Neural progenitor cell (in vitro differentiated cells): ENCODE measurements at regions not wholly inside any gene's neighbourhood (a gene's known extent, or its start where the extent isn't known, plus 50 kb on each side); places are given as distances from the start of the nearest gene placed in this dataset.
A peak's percentile ranks its signal among the peaks of the same experiment; 100 is the strongest.

Source experiments
- DNase-seq: peaks from one replicate; pipeline ENCODE4 v3.0.0-alpha.2; 2016; ENCODE audit warnings: low spot score
- H2AFZ ChIP-seq: fragments of 200-600 bp; sonication (generic); replicated peaks from 2 replicates; pipeline ENCODE4 v1.6.1; 2016; ENCODE audit warnings: antibody characterized with exemption
- H3F3A ChIP-seq: fragments of 200-600 bp; sonication (generic); 2 replicates; pipeline ENCODE4 v1.6.1; 2016; ENCODE audit warnings: antibody characterized with exemption, low read depth
- H3K27ac ChIP-seq: fragments of 200-600 bp; sonication (generic); 2 replicates; pipeline ENCODE4 v1.5.1; 2016; ENCODE audit warnings: mild to moderate bottlenecking
- H3K27me3 ChIP-seq: fragments of 200-600 bp; sonication (generic); 2 replicates; pipeline ENCODE4 v1.6.1; 2016; ENCODE audit warnings: mild to moderate bottlenecking, moderate library complexity
- H3K36me3 ChIP-seq: fragments of 200-600 bp; sonication (generic); 2 replicates; pipeline ENCODE4 v1.5.1; 2016
- H3K4me1 ChIP-seq: fragments of 200-600 bp; sonication (generic); 2 replicates; pipeline ENCODE4 v1.6.1; 2016; ENCODE audit warnings: mixed run types
- H3K4me2 ChIP-seq: fragments of 200-600 bp; sonication (generic); 2 replicates; pipeline ENCODE4 v1.6.1; 2016
- H3K4me3 ChIP-seq: fragments of 200-600 bp; sonication (generic); 2 replicates; pipeline ENCODE4 v1.5.1; 2016
- H3K79me2 ChIP-seq: fragments of 200-600 bp; sonication (generic); 2 replicates; pipeline ENCODE4 v1.6.1; 2016; ENCODE audit warnings: low read depth
- H3K9ac ChIP-seq: fragments of 200-600 bp; sonication (generic); 2 replicates; pipeline ENCODE4 v1.6.1; 2016
- H3K9me3 ChIP-seq: fragments of 200-600 bp; sonication (generic); 2 replicates; pipeline ENCODE4 v1.5.1; 2016; ENCODE audit warnings: low read depth
- H4K20me1 ChIP-seq: fragments of 200-600 bp; sonication (generic); 2 replicates; pipeline ENCODE4 v1.6.1; 2016; ENCODE audit warnings: low read depth
- H3K27ac Mint-ChIP-seq: 3 replicates; pipeline ENCODE4 v1.8.0; 2021; ENCODE audit warnings: mixed read lengths
- H3K27me3 Mint-ChIP-seq: 2 replicates; pipeline ENCODE4 v1.8.0; 2022; ENCODE audit warnings: low read depth, mild to moderate bottlenecking, inconsistent platforms, moderate library complexity, mixed read lengths; ENCODE audit not compliant: insufficient read depth
- H3K36me3 Mint-ChIP-seq: 3 replicates; pipeline ENCODE4 v1.8.0; 2021; ENCODE audit warnings: mixed read lengths
- H3K4me1 Mint-ChIP-seq: 3 replicates; pipeline ENCODE4 v1.8.0; 2021; ENCODE audit warnings: mixed read lengths
- H3K4me3 Mint-ChIP-seq: 3 replicates; pipeline ENCODE4 v1.8.0; 2021; ENCODE audit warnings: mild to moderate bottlenecking, moderate library complexity, mixed read lengths
- H3K9me3 Mint-ChIP-seq: 3 replicates; pipeline ENCODE4 v1.8.0; 2020; ENCODE audit warnings: mixed read lengths
- CTCF ChIP-seq: fragments of 200-600 bp; sonication (generic); IDR thresholded peaks from 2 replicates; pipeline ENCODE4 v1.5.1; 2017; ENCODE audit warnings: antibody characterized with exemption, mild to moderate bottlenecking
- EZH2 ChIP-seq: fragments of 200-600 bp; sonication (generic); IDR thresholded peaks from 2 replicates; pipeline ENCODE4 v1.6.1; 2017; ENCODE audit warnings: antibody characterized with exemption, mild to moderate bottlenecking, moderate library complexity
- EZH2phosphoT487 ChIP-seq: fragments of 200-600 bp; sonication (generic); IDR thresholded peaks from 2 replicates; pipeline ENCODE4 v1.6.1; 2017; ENCODE audit warnings: antibody characterized with exemption

GRCh38 chr13:78826936-78827335 lies 168.0 kb upstream of the OBI1 start:
- Histone ChIP-seq H3K27me3 (no peaks in the 10 kb centered on the region), H3K9me3 (no peaks in the 10 kb centered on the region), H3F3A (no peaks in the 10 kb centered on the region), H2AFZ (no peak overlapping the region), H3K9ac (no peak overlapping the region), H4K20me1 (no peaks in the 10 kb centered on the region), H3K27ac (no peak overlapping the region), H3K4me1 (no peaks in the 10 kb centered on the region), H3K36me3 (no peaks in the 10 kb centered on the region), H3K79me2 (no peaks in the 10 kb centered on the region), H3K4me3 (no peak overlapping the region), H3K4me2 (no peak overlapping the region)
- Mint-ChIP-seq H3K36me3 (no peaks in the 10 kb centered on the region), H3K27ac (no peak overlapping the region), H3K4me1 (no peaks in the 10 kb centered on the region), H3K27me3 (no peaks in the 10 kb centered on the region), H3K4me3 (no peak overlapping the region), H3K9me3 (no peaks in the 10 kb centered on the region)
- TF ChIP-seq CTCF: no peak
- no peak for TF ChIP-seq EZH2
- TF ChIP-seq EZH2phosphoT487: no peak
- DNase-seq: no peak

GRCh38 chr13:78826312-78826711 lies 167.4 kb upstream of the OBI1 start:
- no peaks in the 10 kb centered on the region for H3K4me1 ChIP-seq
- H3K9me3 Mint-ChIP-seq: no peaks in the 10 kb centered on the region
- H3K4me3 ChIP-seq: no peak overlapping the region
- no peak for TF ChIP-seq EZH2
- TF ChIP-seq EZH2phosphoT487: no peak
- no peak for TF ChIP-seq CTCF
- H3K79me2 ChIP-seq: no peaks in the 10 kb centered on the region
- H3F3A ChIP-seq: no peaks in the 10 kb centered on the region
- H3K27ac ChIP-seq: no peak overlapping the region
- no peaks in the 10 kb centered on the region for H3K27me3 Mint-ChIP-seq
- H3K36me3 ChIP-seq: no peaks in the 10 kb centered on the region
- H3K4me3 Mint-ChIP-seq: no peak overlapping the region
- H4K20me1 ChIP-seq: no peaks in the 10 kb centered on the region
- H3K9me3 ChIP-seq: no peaks in the 10 kb centered on the region
- H3K36me3 Mint-ChIP-seq: no peaks in the 10 kb centered on the region
- DNase-seq: no peak
- no peak overlapping the region for H2AFZ ChIP-seq
- H3K4me2 ChIP-seq: no peak overlapping the region
- no peaks in the 10 kb centered on the region for H3K27me3 ChIP-seq
- no peak overlapping the region for H3K27ac Mint-ChIP-seq
- H3K4me1 Mint-ChIP-seq: peaks cover 2% of the 10 kb centered on the region
- H3K9ac ChIP-seq: no peak overlapping the region

- H3K4me2 ChIP-seq: peak overlapping the region; percentile 18
- TF ChIP-seq EZH2 (no peak), EZH2phosphoT487 (no peak), CTCF (no peak)
- Mint-ChIP-seq H3K4me1 (peaks cover 5% of the 10 kb centered on the region), H3K9me3 (no peaks in the 10 kb centered on the region), H3K4me3 (no peak overlapping the region), H3K27ac (no peak overlapping the region), H3K27me3 (no peaks in the 10 kb centered on the region), H3K36me3 (no peaks in the 10 kb centered on the region)
- H3K27ac ChIP-seq: no peak overlapping the region
- no peak overlapping the region for H3K9ac ChIP-seq
- H3K27me3 ChIP-seq: no peaks in the 10 kb centered on the region
- no peak overlapping the region for H2AFZ ChIP-seq
- H4K20me1 ChIP-seq: no peaks in the 10 kb centered on the region
- H3K36me3 ChIP-seq: no peaks in the 10 kb centered on the region
- no peaks in the 10 kb centered on the region for H3K9me3 ChIP-seq
- H3K4me1 ChIP-seq: peaks cover 20% of the 10 kb centered on the region
- DNase-seq: peak; percentile 25
- no peaks in the 10 kb centered on the region for H3K79me2 ChIP-seq
- no peaks in the 10 kb centered on the region for H3F3A ChIP-seq
- H3K4me3 ChIP-seq: no peak overlapping the region
These were observed 161.6 kb upstream of the OBI1 start for GRCh38 chr13:78820541-78820940.
